WTC11 (cell line): ENCODE measurements at regions not wholly inside any gene's neighbourhood (a gene's known extent, or its start where the extent isn't known, plus 50 kb on each side); places are given as distances from the start of the nearest gene placed in this dataset.

Experiments used
- ATAC-seq: fragments of 200-7000 bp; cut with Tn5 transposase; 2 replicates; pipeline ENCODE4 v1.10.0; 2021; ENCODE audit warnings: mild to moderate bottlenecking, moderate library complexity
- CTCF ChIA-PET: fragments of 300-600 bp; sonication (Branson Sonifier 250); formaldehyde crosslinking; loops from one replicate; lab custom pipeline; 2021; ENCODE audit warnings: antibody characterized with exemption; lab: Charles Lee
- POLR2A ChIA-PET: fragments of 350-600 bp; sonication (Branson Sonifier 250); formaldehyde crosslinking; loops from one replicate; lab custom pipeline; 2021; ENCODE audit warnings: antibody characterized with exemption; lab: Charles Lee
- DNase-seq: peaks from one replicate; pipeline ENCODE4 v3.0.0; 2021; ENCODE audit warnings: low spot score
- H3K27ac Mint-ChIP-seq: 2 replicates; pipeline ENCODE4 v1.8.0; 2021; ENCODE audit warnings: mixed read lengths
- H3K27me3 Mint-ChIP-seq: 2 replicates; pipeline ENCODE4 v1.8.0; 2021; ENCODE audit warnings: low read depth, mild to moderate bottlenecking, moderate library complexity, mixed read lengths
- H3K36me3 Mint-ChIP-seq: 2 replicates; pipeline ENCODE4 v1.8.0; 2021; ENCODE audit warnings: mixed read lengths
- H3K4me1 Mint-ChIP-seq: 2 replicates; pipeline ENCODE4 v1.8.0; 2022; ENCODE audit warnings: mixed read lengths
- H3K4me3 Mint-ChIP-seq: 2 replicates; pipeline ENCODE4 v1.8.0; 2021; ENCODE audit warnings: mild to moderate bottlenecking, moderate library complexity, mixed read lengths
- H3K9me3 Mint-ChIP-seq: 2 replicates; pipeline ENCODE4 v1.8.0; 2021; ENCODE audit warnings: mixed read lengths
- CREB1 ChIP-seq: sonication (generic); formaldehyde crosslinking; IDR thresholded peaks from 2 replicates; pipeline ENCODE4 v1.8.0; 2023; ENCODE audit warnings: mild to moderate bottlenecking, missing genetic modification reagents
- CREM ChIP-seq: sonication (generic); formaldehyde crosslinking; IDR thresholded peaks from 2 replicates; pipeline ENCODE4 v1.8.1; 2022; ENCODE audit warnings: mild to moderate bottlenecking, missing genetic modification reagents, moderate library complexity
- ERG ChIP-seq: fragments of 250-450 bp; sonication (Bioruptor Pico); IDR thresholded peaks from 2 replicates; pipeline ENCODE4 v1.8.0; 2021; ENCODE audit warnings: mild to moderate bottlenecking
- FOXJ3 ChIP-seq: sonication (generic); formaldehyde crosslinking; IDR thresholded peaks from 2 replicates; pipeline ENCODE4 v1.9.0; 2021; ENCODE audit warnings: missing genetic modification reagents, mild to moderate bottlenecking, borderline replicate concordance
- FOXP1 ChIP-seq: sonication (generic); formaldehyde crosslinking; IDR thresholded peaks from 2 replicates; pipeline ENCODE4 v1.8.0; 2022; ENCODE audit warnings: missing genetic modification reagents, mild to moderate bottlenecking, moderate library complexity, borderline replicate concordance
- FOXP4 ChIP-seq: sonication (generic); formaldehyde crosslinking; IDR thresholded peaks from 2 replicates; pipeline ENCODE4 v1.8.0; 2022; ENCODE audit warnings: mild to moderate bottlenecking, missing genetic modification reagents
- HMGXB4 ChIP-seq: sonication (generic); formaldehyde crosslinking; IDR thresholded peaks from 2 replicates; pipeline ENCODE4 v1.8.1; 2023; ENCODE audit warnings: mild to moderate bottlenecking, moderate library complexity, missing genetic modification reagents
- IRF1 ChIP-seq: sonication (generic); formaldehyde crosslinking; IDR thresholded peaks from 2 replicates; pipeline ENCODE4 v1.8.0; 2023; ENCODE audit warnings: missing genetic modification reagents
- JAZF1 ChIP-seq: fragments of 250-450 bp; sonication (Bioruptor Pico); IDR thresholded peaks from 2 replicates; pipeline ENCODE4 v1.9.0; 2021; ENCODE audit warnings: moderate library complexity, mild to moderate bottlenecking, inconsistent platforms
- JUN ChIP-seq: sonication (generic); formaldehyde crosslinking; IDR thresholded peaks from 2 replicates; pipeline ENCODE4 v1.8.0; 2023; ENCODE audit warnings: mild to moderate bottlenecking, missing genetic modification reagents
- KAT7 ChIP-seq: sonication (generic); formaldehyde crosslinking; IDR thresholded peaks from 2 replicates; pipeline ENCODE4 v1.8.1; 2023; ENCODE audit warnings: missing genetic modification reagents, mild to moderate bottlenecking, borderline replicate concordance
- MLX ChIP-seq: sonication (generic); formaldehyde crosslinking; IDR thresholded peaks from 2 replicates; pipeline ENCODE4 v1.8.1; 2023; ENCODE audit warnings: mild to moderate bottlenecking, missing genetic modification reagents, moderate library complexity
- MXD4 ChIP-seq: fragments of 250-450 bp; sonication (Bioruptor Pico); IDR thresholded peaks from 2 replicates; pipeline ENCODE4 v1.8.0; 2021; ENCODE audit warnings: mild to moderate bottlenecking, moderate library complexity, borderline replicate concordance
- MYBL2 ChIP-seq: sonication (generic); formaldehyde crosslinking; IDR thresholded peaks from 2 replicates; pipeline ENCODE4 v1.8.1; 2023; ENCODE audit warnings: mild to moderate bottlenecking, moderate library complexity, missing genetic modification reagents
- NFE2L1 ChIP-seq: sonication (generic); formaldehyde crosslinking; IDR thresholded peaks from 2 replicates; pipeline ENCODE4 v1.8.1; 2023; ENCODE audit warnings: missing genetic modification reagents
- NFYB ChIP-seq: sonication (generic); formaldehyde crosslinking; conservative IDR thresholded peaks from 2 replicates; pipeline ENCODE4 v1.8.0; 2022; ENCODE audit warnings: low read depth, missing genetic modification reagents
- NR3C1 ChIP-seq: sonication (generic); formaldehyde crosslinking; conservative IDR thresholded peaks from 2 replicates; pipeline ENCODE4 v1.8.1; 2023; ENCODE audit warnings: low read depth, mild to moderate bottlenecking, missing genetic modification reagents
- OVOL2 ChIP-seq: fragments of 250-450 bp; sonication (Bioruptor Pico); IDR thresholded peaks from 2 replicates; pipeline ENCODE4 v1.9.0; 2021; ENCODE audit warnings: mild to moderate bottlenecking, borderline replicate concordance
- RORB ChIP-seq: fragments of 250-450 bp; sonication (Bioruptor Pico); IDR thresholded peaks from 2 replicates; pipeline ENCODE4 v1.9.0; 2021; ENCODE audit warnings: mild to moderate bottlenecking
- SMAD4 ChIP-seq: sonication (generic); formaldehyde crosslinking; IDR thresholded peaks from 2 replicates; pipeline ENCODE4 v1.8.0; 2022; ENCODE audit warnings: mild to moderate bottlenecking, missing genetic modification reagents
- TP53 ChIP-seq: sonication (generic); formaldehyde crosslinking; IDR thresholded peaks from 2 replicates; pipeline ENCODE4 v1.8.1; 2023; ENCODE audit warnings: mild to moderate bottlenecking, missing genetic modification reagents
- ZBTB21 ChIP-seq: sonication (generic); formaldehyde crosslinking; IDR thresholded peaks from 2 replicates; pipeline ENCODE4 v1.8.1; 2023; ENCODE audit warnings: mild to moderate bottlenecking, missing genetic modification reagents, borderline replicate concordance
- ZNF121 ChIP-seq: sonication (generic); formaldehyde crosslinking; IDR thresholded peaks from 2 replicates; pipeline ENCODE4 v1.8.0; 2023; ENCODE audit warnings: missing genetic modification reagents
- ZNF263 ChIP-seq: sonication (generic); formaldehyde crosslinking; IDR thresholded peaks from 2 replicates; pipeline ENCODE4 v1.8.1; 2022; ENCODE audit warnings: low read depth, mild to moderate bottlenecking, moderate library complexity, missing genetic modification reagents
- TF ChIP-seq, protein P1 (sequence below): fragments of 250-450 bp; sonication (Bioruptor Pico); IDR thresholded peaks from 2 replicates; pipeline ENCODE4 v1.9.0; 2021; ENCODE audit warnings: mild to moderate bottlenecking
- TF ChIP-seq, protein P2 (sequence below): sonication (generic); formaldehyde crosslinking; IDR thresholded peaks from 2 replicates; pipeline ENCODE4 v1.8.0; 2022; ENCODE audit warnings: mild to moderate bottlenecking, missing genetic modification reagents

- TF ChIP-seq IRF1 (CRISPR knock-in tag): no peak
- no peak for TF ChIP-seq CREB1 (CRISPR knock-in tag)
- TF ChIP-seq TP53 (CRISPR knock-in tag): no peak
- no peak for TF ChIP-seq ERG
- no peak for TF ChIP-seq MYBL2 (CRISPR knock-in tag)
- no peak for TF ChIP-seq RORB (CRISPR knock-in tag)
These were observed 148.8 kb downstream of the GADD45G start (continued) for GRCh38 chr9:89753472-89754055.

DNA sequence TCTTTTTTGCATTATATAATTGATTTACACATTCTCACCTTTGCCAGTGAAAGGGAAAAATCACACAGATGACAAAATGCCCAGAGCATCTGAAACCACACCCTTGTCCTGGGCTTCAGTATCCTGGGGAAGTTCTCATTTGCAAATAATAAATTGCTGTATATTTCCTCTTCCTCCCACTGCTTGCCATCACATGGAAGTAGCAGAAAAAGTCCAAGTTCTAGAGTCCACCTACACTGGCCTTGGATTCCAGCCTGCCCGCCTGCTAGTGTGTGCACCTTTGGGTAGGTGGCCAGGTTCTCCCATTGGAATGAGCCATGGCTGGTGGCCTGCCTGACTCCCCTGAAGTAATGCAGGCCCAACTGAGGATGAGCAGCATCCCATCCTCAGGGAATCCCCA is 149.4 kb downstream of the GADD45G start:
- POLR2A ChIA-PET: no interaction called here

More for the DNA sequence above, 149.4 kb downstream of the GADD45G start:
- no peak for DNase-seq
- H3K4me1 Mint-ChIP-seq: peaks cover 26% of the 10 kb centered on the region
- no peak for ATAC-seq
- TF ChIP-seq FOXJ3 (CRISPR knock-in tag) (no peak), ZNF121 (no peak), NR3C1 (no peak), MLX (no peak), MXD4 (CRISPR knock-in tag) (no peak), JUN (no peak), ZBTB21 (CRISPR knock-in tag) (no peak), JAZF1 (CRISPR knock-in tag) (no peak), FOXP1 (CRISPR knock-in tag) (no peak), OVOL2 (CRISPR knock-in tag) (no peak), KAT7 (CRISPR knock-in tag) (no peak), SMAD4 (CRISPR knock-in tag) (no peak), ZNF263 (CRISPR knock-in tag) (no peak), CREM (CRISPR knock-in tag) (no peak), NFYB (CRISPR knock-in tag) (no peak), HMGXB4 (CRISPR knock-in tag) (no peak), FOXP4 (CRISPR knock-in tag) (no peak), NFE2L1 (CRISPR knock-in tag) (no peak)
- TF ChIP-seq, protein P1, sequence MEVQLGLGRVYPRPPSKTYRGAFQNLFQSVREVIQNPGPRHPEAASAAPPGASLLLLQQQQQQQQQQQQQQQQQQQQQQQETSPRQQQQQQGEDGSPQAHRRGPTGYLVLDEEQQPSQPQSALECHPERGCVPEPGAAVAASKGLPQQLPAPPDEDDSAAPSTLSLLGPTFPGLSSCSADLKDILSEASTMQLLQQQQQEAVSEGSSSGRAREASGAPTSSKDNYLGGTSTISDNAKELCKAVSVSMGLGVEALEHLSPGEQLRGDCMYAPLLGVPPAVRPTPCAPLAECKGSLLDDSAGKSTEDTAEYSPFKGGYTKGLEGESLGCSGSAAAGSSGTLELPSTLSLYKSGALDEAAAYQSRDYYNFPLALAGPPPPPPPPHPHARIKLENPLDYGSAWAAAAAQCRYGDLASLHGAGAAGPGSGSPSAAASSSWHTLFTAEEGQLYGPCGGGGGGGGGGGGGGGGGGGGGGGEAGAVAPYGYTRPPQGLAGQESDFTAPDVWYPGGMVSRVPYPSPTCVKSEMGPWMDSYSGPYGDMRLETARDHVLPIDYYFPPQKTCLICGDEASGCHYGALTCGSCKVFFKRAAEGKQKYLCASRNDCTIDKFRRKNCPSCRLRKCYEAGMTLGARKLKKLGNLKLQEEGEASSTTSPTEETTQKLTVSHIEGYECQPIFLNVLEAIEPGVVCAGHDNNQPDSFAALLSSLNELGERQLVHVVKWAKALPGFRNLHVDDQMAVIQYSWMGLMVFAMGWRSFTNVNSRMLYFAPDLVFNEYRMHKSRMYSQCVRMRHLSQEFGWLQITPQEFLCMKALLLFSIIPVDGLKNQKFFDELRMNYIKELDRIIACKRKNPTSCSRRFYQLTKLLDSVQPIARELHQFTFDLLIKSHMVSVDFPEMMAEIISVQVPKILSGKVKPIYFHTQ (CRISPR knock-in tag): no peak
- TF ChIP-seq, protein P2, sequence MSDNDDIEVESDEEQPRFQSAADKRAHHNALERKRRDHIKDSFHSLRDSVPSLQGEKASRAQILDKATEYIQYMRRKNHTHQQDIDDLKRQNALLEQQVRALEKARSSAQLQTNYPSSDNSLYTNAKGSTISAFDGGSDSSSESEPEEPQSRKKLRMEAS (CRISPR knock-in tag): no peak
- TF ChIP-seq, all 79 proteins: peak for 0
- Mint-ChIP-seq H3K27ac (no peak overlapping the region), H3K9me3 (no peaks in the 10 kb centered on the region), H3K27me3 (no peaks in the 10 kb centered on the region), H3K36me3 (no peaks in the 10 kb centered on the region), H3K4me3 (no peak overlapping the region)
- CTCF ChIA-PET: interaction anchor here (1.1 to 1.3 kb wide), 3 partner anchors 151 to 345 kb away, joined by 4 to 5 read pairs (median 4); no protein-coding TSS in a partner anchor
